Suppressor macrophage (primary cell): ENCODE measurements at regions not wholly inside any gene's neighbourhood (a gene's known extent, or its start where the extent isn't known, plus 50 kb on each side); places are given as distances from the start of the nearest gene placed in this dataset.
A peak's percentile ranks its signal among the peaks of the same experiment; 100 is the strongest.
"Not testable (repeated sequence)": the region's sequence is repeated elsewhere in the genome, so short reads cannot be mapped to it uniquely, and the experiment has no call there.

Source experiments
- DNase-seq, 4 experiments: peaks; one replicate each; pipeline ENCODE4 v3.0.0-alpha.2; 2020 to 2022

DNA sequence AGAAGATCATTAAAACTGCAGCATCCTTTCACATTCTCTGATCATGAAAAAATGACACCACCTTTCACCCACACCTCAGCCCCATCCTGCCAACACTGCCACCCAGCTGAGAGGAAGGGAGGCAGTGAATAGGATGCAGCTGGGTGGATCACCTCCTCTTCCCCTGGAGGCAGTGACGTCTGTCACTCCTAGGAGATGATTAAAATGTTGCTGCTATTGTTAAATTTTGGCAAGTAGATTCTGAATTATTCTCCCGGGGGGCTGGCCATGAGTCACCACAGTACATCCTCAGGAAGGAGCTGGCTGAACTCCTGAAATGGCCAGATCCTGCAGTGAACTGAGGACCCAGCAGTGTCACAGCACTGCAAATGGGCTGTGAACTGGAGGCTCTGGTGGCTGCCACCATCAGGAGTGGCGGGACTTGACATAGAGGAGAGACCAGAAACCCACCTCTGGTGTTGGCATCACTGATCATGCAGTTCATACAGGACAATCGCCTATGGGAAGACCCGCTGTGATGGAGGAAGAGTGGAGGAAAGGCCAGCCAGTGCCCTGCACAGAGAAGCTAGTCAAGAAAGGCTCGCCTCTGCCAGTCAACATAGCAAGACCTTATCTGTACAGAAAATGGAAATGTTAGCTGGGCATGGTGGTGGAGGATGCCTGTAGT, 199.1 kb downstream of the FAM43A start:
- no peak for DNase-seq

DNA sequence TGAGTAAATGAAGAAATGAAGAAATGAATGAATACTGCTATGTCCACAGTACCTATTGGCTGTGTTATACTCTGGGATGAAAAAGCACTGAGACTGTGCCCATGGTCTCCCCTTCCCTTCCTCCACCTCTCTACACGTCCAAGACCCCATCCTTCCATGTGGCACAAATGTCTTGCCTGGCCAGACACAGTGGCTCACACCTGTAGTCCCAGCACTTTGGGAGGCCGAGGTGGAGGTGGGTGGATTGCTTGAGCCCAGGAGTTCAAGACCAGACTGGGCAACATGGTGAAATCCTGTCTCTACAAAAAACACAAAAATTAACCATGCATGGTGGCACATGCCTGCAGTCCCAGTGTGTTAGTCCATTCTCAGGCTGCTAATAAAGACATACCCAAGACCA, 200.1 kb downstream of the FAM43A start:
- no peak for DNase-seq

DNA sequence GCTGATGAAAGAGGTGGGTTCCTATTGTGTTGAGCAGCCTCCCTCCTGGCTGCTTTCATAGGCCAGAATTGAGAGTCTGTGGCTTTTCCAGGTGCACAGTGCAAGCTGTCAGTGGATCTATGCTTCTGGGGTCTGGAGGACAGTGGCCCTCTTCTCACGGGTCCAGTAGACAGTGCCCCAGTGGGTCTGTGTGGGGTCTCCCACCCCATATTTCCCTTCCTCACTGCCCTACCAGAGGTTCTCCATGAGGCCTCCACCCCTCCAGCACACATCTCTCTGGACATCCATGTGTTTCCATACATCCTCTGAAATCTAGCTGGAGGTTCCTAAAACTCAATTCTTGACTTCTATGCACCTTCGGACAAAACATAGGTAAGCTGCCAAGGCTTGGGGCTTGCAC, 201.2 kb downstream of the FAM43A start:
- DNase-seq, result no peak

DNA sequence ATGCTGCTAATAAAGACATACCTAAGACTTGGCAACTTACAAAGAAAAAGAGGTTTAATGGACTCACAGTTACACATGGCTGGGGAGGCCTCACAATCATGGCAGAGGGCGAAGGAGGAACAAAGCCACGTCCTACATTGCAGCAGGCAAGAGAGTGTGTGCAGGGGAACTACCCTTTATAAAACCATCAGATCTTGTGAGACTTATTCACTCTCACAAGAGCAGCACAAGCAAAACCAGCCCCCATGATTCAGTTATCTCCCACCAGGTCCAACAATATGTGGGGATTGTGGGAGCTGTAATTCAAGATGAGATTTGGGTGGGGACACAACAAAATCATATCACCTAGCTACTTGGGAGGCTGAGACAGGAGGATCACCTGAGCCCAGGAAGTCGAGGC, 202.4 kb downstream of the FAM43A start:
- DNase-seq, result peak; percentile 35 to 64 (median 60)

DNA sequence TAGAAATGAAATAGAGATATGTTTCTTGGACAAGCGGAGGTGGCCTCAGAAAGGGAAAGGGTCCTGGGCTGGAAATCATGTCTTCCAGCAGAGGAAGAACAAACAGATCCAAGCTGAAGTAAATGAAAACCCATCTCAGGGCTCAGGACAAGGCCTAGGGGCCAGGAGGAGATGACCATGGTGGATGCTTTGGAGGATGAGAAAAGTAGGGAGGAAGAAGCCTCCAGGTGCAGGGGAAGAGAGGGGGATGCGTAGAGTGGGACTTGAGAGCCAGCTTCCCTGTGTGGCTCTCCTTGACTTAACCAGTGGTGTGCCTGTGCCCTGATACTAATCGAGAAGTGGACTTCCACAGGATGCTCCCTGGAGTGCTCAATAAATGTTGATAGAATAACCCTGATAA, 203.2 kb downstream of the FAM43A start:
- DNase-seq, result no peak

DNA sequence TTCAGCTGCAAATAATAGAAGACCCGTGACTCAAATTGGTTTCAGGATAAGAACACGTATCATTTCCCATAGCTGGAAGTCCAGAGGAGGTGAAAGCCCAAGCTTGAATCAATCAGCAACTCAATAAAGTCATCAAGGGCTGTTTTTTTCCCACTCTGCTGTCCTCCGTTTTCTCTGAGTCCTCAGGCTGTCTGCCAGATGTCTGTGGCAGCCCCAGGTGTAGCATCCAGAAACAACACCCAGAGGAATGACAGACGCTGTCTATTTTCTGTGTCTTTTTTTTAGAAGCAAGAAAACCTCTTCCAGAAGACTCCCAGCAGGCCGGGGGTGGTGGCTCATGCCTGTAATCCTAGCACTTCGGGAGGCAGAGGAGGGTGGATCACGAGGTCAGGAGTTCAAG, 204.4 kb downstream of the FAM43A start:
- DNase-seq, result no peak

DNA sequence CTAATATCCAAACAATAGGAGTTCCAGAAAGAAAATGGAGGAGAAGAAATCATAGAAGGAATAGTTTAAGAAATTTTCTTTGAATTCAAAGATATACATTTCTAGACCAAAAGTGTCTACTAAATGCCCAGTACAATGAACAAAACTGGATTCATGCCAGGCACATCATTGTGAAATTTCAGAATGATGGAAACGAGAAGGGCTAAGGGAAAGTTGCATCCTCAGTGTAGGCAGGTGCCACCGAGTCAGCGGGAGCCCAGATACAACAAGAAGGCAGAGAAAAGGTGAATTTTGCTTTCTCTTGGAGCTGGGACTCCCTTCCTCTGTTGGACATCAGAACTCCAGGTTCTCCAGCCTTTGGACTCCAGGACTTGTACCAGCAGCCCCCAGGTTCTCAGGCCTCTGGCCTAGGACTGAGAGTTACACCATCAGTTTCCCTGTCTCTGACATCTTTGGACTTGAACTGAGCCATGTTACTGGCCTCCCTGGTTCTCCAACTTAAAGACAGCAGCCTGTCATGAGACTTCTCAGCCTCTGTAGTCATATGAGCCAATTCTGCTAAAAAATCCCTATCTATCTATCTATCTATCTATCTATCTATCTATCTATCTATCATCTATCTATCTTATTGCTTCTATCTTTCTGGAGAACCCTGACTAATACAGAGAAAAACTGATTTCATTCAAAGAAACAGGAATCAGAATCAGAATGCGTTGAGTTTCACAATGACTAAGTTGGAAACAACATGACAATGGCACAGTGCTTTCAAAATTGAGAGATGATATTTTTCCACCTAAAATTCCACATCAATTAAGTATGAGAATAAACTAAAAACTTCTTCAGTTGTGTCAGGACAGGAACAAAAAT, 207.7 kb downstream of the FAM43A start:
- DNase-seq, result peak in 3 of 4 experiments; percentile 19 to 47 (median 40)

DNA sequence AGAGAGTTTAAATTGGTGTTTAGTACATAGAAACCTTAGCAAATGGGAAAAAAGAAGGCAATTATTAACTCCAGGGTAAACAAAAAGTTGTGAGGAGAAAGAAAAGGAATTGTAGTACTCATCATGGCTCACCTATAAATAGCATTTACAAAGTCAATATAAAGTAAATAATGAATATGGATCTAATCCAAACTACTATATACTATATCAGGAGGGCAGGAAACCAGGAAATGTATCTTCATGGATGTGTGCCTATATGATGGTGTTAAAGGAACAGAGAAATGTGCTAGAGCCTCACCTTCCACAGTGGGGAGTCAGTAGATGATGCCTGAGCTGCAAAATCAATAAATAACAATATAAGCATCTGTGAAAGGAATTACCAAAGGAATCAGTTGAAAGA, 208.9 kb downstream of the FAM43A start:
- no peak for DNase-seq

DNA sequence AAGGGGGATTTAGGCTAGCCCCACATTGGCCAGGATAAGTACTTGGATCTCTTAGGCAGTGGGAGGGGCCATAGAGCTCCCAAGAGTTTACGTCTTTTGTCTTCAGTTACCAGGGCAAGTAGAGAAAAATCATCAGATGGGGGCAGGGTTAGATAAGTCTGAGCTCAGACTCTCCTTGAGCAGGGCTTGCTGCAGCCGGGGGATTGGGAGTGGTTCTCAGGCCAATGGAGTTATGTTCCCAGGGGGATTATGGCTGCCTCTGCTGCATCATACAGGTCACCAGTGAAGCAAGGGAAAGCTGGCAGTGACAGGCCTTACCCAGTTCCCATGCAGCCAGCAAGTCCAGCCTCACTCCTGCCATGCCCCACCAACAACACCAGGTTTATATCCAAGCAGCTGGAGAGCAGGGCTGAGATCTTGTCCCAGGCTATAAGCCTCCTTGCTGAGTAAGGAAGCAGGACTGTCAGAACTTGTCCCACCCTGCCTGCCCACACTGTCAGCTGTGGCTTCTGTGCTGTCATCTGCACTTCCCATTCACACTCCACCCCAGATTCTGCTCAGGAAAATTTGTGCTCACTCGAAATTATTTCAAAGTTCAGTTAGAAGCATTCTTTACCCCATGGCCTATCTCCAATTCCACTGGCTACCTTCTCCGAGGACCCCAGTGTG, 215.3 kb downstream of the FAM43A start:
- peak; percentile 56 to 79 (median 77) for DNase-seq

DNA sequence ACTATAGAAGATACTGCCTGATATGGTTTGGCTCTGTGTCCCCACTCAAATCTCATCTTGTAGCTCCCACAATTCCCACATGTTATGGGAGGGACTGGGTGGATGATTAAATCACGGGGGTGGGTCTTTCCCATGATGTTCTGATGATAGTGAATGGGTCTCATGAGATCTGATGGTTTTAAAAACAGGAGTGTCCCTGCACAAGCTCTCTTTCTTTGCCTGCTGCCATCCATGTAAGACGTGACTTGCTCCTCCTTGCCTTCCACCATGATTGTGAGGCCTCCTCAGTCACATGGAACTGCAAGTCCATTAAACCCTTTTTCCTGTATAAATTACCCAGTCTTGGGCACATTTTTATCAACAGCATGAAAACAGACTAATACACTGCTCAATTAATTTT, 217.8 kb downstream of the FAM43A start:
- not testable (repeated sequence) for DNase-seq

DNA sequence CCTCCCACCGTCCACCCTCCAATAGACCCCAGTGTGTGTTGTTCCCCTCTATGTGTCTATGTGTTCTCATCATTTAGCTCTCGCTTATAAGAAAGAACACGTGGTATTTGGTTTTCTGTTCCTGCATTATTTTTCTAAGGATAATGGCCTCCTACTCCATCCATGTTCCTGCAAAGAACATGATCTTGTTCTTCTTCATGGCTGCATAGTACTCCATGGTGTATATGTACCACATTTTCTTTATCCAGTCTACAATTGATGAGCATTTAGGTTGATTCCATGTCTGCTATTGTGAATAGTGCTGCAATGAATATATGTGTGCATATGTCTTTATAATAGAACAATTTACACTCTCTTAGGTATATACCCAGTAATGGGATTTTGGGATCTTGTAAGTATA, 219.3 kb downstream of the FAM43A start:
- not testable (repeated sequence) for DNase-seq

DNA sequence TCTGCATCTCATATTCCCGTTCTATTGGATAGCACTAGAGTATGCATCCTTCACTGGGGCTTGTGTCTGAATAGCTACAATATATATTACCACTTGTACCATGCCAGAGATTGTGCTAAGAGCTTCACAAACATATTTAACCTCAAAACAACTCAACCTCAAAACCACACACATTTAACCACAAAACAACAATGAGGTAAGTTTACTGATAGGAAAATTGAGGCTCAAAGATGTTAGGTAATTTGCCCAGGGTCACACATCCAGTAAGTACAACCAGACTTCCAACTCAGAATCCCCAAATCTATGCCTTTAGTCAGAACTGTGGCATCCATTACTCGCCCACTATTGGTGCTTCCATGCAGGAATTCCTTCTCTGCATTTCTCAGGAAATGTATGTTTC, 220.0 kb downstream of the FAM43A start:
- no peak for DNase-seq

DNA sequence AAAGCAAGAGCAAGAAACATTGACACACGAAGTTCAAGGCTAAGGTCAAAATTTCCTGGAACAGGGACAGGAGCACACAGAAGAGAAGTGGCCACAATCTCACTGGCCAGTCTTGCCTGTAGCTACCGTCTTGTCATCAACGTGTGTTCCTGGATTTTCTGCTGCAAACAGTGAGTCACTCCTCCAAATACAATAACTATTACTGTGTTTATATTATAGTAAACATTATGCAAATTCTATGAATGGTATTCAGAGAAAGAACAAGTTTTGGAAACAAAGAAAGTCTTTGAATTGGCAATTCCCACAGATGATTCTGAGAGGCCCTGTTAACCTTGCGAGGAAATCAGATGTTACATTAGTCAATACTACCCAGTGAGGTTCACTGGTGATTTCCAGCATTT, 220.5 kb downstream of the FAM43A start:
- peak in 3 of 4 experiments; percentile 19 to 25 (median 25) for DNase-seq

DNA sequence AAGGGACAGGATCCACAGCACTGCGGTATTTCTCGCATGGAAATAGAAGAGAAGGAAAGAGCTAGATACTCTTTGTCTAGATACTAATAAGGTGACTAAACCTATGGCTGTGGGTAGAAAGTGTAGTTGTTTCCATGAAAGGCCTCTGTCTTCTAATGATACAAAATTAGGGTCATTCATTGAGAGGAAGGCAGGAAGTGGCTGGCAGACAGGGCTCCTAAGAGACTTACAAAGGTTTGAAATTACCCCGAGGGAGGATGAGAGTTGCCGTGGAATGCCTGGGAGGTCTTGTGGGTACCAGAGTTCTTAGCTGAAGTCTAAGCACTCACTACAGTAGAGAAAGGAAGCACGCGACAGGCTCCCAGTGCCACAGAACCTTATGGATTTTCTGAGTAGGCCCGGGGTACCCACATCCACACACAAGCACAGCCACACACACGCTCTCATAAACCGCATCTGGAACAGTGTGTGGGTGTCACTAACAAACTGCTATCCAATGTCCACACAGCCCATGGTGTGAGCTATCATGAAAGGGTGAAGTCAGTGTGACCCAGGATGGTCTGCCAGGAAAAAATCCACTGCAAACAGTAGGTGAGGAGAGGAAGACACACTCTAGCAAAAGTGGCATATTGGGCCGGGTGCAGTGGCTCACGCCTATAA, 221.4 kb downstream of the FAM43A start:
- no peak for DNase-seq

DNA sequence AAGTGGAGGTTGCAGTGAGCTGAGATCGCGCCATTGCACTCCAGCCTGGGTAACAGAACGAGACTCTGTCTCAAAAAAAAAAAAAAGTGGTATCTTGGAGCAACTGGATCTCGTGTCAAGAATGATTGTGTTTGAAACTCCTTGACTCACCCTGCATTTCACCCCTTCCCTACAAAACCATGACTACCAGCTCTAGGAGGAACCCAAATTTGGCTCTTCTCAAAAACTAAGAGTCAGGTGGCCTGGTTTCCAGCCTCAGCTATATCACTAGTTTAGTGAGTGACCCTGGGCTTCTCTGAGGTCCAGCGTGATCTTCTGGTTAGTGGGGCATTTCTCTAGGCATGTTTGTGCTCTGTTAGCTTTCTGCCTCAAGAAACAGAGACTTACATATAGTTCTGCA, 222.1 kb downstream of the FAM43A start:
- peak; percentile 31 to 64 (median 57) for DNase-seq

DNA sequence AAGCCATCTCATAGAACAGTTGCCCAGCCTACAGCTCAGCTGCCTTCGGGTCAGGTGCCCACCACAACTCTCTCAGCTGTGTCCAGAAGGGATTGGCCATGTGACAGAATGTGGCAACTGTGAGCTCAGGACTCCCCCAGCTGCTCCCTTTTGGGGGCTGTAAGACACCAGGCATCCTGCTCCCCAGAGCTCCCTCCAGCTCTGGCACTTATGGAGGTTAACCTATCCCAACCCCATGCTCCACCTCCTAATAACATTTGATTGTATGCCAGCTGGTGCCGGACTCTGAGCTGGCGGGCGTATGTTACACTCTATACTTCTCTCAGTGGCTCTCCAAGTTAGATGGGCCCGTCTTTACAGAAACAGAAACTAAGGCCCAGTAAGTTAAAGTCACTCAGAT, 222.8 kb downstream of the FAM43A start:
- DNase-seq, result no peak

DNA sequence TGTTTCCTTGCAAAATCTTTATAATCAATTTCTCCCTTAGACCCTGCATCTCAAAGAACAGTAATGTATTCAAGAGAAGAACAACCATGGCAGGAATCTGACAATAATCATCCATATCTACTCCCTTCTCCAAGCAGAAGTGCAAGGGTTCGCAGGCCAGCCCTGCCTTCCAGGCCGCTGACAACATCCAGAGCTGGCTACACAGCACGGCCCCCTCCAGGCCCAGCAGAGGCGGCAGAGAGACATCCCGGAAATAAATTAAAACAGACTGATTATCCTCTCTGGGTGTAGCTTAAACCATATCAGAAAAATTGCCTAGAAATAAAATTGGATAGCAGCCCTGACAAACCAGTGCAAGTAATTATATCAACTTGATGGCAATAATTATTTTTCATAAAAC, 223.3 kb downstream of the FAM43A start:
- no peak for DNase-seq

DNA sequence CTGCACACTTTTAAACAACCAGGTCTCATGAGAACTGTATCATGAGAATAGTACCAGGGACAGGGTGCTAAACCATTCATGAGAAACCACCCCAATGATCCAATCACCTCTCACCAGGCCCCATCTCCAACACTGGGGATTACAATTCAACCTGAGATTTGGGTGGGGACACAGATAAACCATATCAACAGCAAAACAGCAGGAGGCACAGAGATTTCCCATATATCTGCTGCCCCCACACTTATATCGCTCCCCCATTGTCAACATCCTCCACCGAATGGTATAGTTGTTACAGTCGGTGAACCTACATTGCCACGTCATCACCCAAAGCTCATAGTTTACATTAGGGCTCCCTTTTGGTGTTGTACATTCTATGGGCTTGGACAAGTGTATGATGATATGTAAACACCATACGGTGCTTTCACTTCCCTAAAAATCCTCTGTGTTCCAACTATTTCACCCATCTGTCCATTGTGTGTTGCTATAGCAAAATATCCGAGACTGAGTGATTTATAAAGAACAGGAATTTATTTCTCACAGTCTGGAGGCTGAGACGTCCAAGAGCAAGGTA, 224.8 kb downstream of the FAM43A start:
- DNase-seq, result peak in 2 of 4 experiments; percentile 46 to 60

DNA sequence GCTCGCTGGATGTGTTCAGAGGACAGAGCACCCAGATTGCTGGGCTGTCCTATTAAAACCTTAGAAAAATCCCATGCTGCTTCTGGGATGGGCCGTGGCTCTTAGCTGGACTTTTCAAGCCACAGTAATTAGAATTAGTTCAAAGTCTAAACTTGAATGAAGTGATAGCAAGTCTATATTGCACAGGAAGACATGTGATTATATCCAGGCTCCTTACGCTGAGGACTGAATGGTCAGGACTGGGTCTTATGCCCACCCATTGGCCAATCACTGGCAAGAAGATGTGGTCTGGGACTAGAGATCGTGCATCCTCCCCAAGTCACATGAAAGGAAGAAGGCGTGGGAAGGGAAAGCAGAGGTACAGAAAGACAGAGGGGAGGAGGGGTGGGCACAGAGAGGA, 227.6 kb downstream of the FAM43A start:
- no peak for DNase-seq

DNA sequence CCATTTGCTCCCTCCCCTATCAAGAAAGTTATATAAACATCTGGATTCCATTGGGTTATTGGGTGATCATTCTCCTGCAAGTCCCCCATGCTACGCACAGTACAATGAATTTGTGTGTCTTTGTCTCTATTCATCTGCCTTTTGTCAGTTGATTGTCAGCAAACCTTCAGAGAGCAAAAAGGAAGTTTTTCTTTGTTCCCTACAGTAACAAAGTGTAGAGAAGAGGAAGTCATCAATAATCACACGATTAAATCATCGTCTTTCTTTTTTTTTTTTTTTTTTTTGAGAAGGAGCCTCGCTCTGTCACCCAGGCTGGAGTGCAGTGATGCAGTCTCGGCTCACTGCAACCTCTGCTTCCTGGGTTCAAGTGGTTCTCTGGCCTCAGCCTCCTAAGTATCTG, 239.2 kb downstream of the FAM43A start:
- peak in 3 of 4 experiments; percentile 32 to 80 (median 79) for DNase-seq

DNA sequence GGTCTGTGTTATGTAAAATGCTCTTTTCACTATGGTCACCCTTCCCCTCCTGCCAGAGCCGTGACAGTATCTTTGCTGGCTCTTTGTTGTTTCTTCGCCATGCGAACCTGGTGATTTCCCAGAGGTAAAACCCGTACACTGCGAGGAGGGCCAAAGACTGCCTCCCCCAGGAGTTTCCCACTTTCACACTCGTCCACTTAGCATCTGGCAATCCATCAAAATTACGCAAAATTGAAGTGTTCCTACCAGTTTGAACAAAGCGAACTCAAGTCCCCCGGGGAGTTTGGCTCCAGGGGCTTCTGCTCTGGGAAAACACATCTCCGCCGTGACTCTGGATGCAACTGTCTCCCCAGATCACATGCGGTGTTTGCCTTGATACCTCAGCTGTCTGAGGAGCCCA, 239.9 kb downstream of the FAM43A start:
- no peak for DNase-seq

DNA sequence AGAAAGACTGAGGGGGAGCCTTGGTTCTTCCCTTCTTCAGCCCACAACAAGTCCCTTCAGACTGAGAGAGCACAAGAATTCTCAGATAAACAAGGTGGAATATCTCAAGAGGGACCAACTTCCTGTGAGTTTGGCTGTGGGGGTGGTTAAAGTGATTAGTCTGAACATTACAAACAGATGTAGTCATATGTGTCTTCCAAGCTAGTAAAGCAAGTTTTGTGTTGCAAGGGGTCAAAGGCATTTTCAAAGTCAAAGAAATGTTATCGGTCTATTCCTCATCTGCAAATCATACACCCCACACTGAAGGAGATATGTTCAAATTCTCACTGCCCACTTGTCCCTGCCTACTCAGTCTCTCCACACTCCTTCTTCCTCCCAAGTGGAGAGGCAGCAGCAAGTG, 242.5 kb downstream of the FAM43A start:
- DNase-seq, result peak in 3 of 4 experiments; percentile 20 to 64 (median 63)
